Activated CD4-positive, alpha-beta T cell treated with anti-CD3 and anti-CD28 coated beads for 36 hours (primary cell): ENCODE measurements at regions not wholly inside any gene's neighbourhood (a gene's known extent, or its start where the extent isn't known, plus 50 kb on each side); places are given as distances from the start of the nearest gene placed in this dataset.

Experiments
- ATAC-seq: fragments of 200-7000 bp; cut with Tn5 transposase; one replicate; pipeline ENCODE4 v1.10.0; 2021; ENCODE audit warnings: mild to moderate bottlenecking, moderate library complexity
- CTCF ChIA-PET: fragments of 350-600 bp; sonication (Branson Sonifier 250); formaldehyde crosslinking; loops from one replicate; lab custom pipeline; 2021; ENCODE audit warnings: antibody characterized with exemption; lab: Charles Lee
- POLR2A ChIA-PET: fragments of 350-600 bp; sonication (Branson Sonifier 250); formaldehyde crosslinking; loops from one replicate; lab custom pipeline; 2021; ENCODE audit warnings: antibody characterized with exemption, inconsistent platforms; lab: Charles Lee
- DNase-seq: peaks from one replicate; pipeline ENCODE4 v3.0.0-alpha.2; 2020
- H3K27ac Mint-ChIP-seq: one replicate; pipeline ENCODE4 v1.8.0; 2021; ENCODE audit warnings: mixed read lengths
- H3K27me3 Mint-ChIP-seq: one replicate; pipeline ENCODE4 v1.8.0; 2021; ENCODE audit warnings: mixed read lengths
- H3K36me3 Mint-ChIP-seq: one replicate; pipeline ENCODE4 v1.8.0; 2021; ENCODE audit warnings: low read depth, mixed read lengths
- H3K4me1 Mint-ChIP-seq: one replicate; pipeline ENCODE4 v1.8.0; 2021; ENCODE audit warnings: mixed read lengths
- H3K4me3 Mint-ChIP-seq: one replicate; pipeline ENCODE4 v1.8.0; 2021; ENCODE audit warnings: mild to moderate bottlenecking, moderate library complexity, mixed read lengths
- H3K9me3 Mint-ChIP-seq: one replicate; pipeline ENCODE4 v1.8.0; 2021; ENCODE audit warnings: low read depth, mixed read lengths
- intact Hi-C, 2 experiments: fragments of 100-400 bp; cut with DNase I in 1 of 2; cut with micrococcal nuclease in 1 of 2; formaldehyde crosslinking; loops; one replicate each; pipeline versions ENCODE4 v1.14.2 to v1.15.1; 2022 to 2024; cut with DNase I, micrococcal nuclease

DNA sequence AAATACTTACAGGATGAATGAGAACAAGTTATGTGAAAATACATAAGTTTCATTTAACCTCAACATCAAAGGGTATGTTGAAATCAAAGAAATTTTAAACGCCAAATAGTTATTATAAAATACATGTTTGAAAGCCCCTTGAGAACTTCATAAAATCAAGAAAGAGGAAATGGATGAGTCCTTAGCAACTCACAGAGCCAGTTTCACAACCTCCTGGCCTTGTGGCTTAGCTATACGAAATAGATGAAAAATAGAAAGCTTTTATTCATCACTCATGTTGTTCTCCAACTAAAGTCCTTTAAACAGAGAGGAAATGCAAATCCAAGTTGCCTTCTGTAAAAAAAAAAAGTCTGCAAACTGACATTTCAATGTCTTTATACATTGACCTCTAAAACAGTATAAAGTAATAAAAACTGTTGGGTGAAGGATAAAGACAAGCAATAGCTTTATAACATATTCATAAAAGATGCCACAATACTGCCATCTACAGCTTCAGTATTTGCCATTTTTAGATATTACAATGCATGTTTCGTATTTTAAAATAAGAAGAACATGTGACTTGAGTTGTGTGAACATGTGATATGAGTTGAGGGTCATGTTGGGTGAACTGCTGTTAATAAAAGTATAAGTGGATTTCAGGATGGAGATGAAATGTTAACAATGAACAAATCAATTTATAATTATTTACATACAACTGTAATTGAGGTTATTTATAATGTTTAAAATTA lies 847.8 kb downstream of the MRPL39 start:
- intact Hi-C loops = loop anchor here in 1 of 2 experiments (10.0 kb wide), 1 partner anchor 65 kb away; no protein-coding TSS in a partner anchor
- ATAC-seq (no peak), DNase-seq (no peak)
- POLR2A ChIA-PET = no interaction called here
- CTCF ChIA-PET = no interaction called here
- Mint-ChIP-seq H3K27me3 (no peaks in the 10 kb centered on the region), H3K27ac (no peak overlapping the region), H3K9me3 (peaks cover 1% of the 10 kb centered on the region), H3K4me3 (no peak overlapping the region), H3K4me1 (no peaks in the 10 kb centered on the region), H3K36me3 (no peaks in the 10 kb centered on the region)

DNA sequence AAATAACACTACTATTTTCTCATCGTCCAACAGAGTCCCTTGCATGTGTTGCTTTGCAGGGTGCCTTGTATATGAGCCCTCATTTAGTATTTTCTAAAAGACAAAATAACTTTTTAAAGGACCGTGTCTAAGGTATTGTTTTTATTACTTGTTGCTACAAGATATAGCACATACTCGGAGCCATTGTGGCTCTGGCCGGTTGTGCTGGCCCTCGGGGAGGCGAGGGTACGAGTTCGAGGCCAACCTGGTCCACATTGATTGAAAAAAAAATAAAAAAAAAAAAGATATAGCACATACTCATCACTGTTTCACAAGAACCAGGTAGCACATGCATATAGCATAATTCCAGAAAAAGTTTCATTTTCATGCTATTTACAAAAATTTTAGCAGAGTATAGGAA lies 869.2 kb downstream of the MRPL39 start:
- no peak overlapping the region for H3K27ac Mint-ChIP-seq
- H3K36me3 Mint-ChIP-seq = no peaks in the 10 kb centered on the region
- DNase-seq (no peak), ATAC-seq (no peak)
- no peaks in the 10 kb centered on the region for H3K4me1 Mint-ChIP-seq
- peaks cover 3% of the 10 kb centered on the region for H3K9me3 Mint-ChIP-seq
- H3K4me3 Mint-ChIP-seq = no peak overlapping the region
- POLR2A ChIA-PET = no interaction called here
- H3K27me3 Mint-ChIP-seq = no peaks in the 10 kb centered on the region
- CTCF ChIA-PET = no interaction called here
- intact Hi-C loops = no loop called here

DNA sequence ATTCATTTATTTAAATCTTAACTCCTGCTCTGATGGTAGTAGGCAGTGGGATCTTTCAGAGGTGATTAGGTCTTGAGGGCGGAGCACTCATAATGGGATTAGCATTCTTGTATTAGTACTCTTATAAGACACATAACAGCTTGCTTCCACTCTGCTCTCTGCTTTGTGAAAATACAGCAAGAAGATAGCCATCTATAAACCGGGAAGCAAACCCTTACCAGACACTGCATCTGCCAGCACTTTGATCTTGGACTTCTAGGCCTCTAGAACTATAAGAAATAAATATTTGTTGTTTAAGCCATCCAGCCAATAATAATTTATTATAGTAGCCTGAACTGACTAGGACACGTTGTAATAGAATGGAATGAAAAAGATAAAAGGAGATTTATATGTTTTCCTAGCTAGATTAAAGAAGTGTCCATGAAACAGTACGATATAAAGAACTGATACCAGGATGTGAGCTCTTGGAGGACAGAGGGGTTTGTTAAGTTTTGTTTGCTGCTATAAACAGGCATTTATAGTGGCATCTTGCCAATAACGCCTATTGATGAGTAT lies 869.9 kb downstream of the MRPL39 start:
- intact Hi-C loops = no loop called here
- CTCF ChIA-PET = no interaction called here
- Mint-ChIP-seq H3K27ac (no peak overlapping the region), H3K4me3 (no peak overlapping the region), H3K9me3 (peaks cover 3% of the 10 kb centered on the region), H3K27me3 (no peaks in the 10 kb centered on the region), H3K4me1 (no peaks in the 10 kb centered on the region), H3K36me3 (no peaks in the 10 kb centered on the region)
- POLR2A ChIA-PET = no interaction called here
- DNase-seq = no peak
- ATAC-seq = no peak

DNA sequence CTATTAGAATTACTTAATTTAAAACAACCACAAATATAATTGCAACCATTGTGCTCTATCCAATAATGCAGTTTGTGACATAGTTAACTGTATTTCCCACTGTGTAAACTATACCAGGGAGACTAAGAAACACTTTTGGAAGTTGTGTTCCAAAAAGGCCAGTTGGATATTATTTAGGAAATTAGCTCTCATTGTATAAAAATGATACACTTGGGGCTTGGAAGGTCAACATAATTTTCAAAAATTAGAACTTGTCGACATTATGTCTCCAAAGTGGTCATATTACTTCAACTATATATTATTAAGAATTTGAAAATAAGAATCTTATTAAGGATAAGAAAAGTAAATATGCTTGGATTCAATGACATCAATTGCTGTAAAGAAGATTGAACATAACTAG lies 876.6 kb downstream of the MRPL39 start:
- H3K9me3 Mint-ChIP-seq = no peaks in the 10 kb centered on the region
- ChIA-PET CTCF (no interaction called here), POLR2A (no interaction called here)
- H3K27ac Mint-ChIP-seq = no peak overlapping the region
- H3K36me3 Mint-ChIP-seq = no peaks in the 10 kb centered on the region
- no peak for ATAC-seq
- no peaks in the 10 kb centered on the region for H3K4me1 Mint-ChIP-seq
- H3K27me3 Mint-ChIP-seq = no peaks in the 10 kb centered on the region
- intact Hi-C loops = no loop called here
- DNase-seq = no peak
- no peak overlapping the region for H3K4me3 Mint-ChIP-seq

DNA sequence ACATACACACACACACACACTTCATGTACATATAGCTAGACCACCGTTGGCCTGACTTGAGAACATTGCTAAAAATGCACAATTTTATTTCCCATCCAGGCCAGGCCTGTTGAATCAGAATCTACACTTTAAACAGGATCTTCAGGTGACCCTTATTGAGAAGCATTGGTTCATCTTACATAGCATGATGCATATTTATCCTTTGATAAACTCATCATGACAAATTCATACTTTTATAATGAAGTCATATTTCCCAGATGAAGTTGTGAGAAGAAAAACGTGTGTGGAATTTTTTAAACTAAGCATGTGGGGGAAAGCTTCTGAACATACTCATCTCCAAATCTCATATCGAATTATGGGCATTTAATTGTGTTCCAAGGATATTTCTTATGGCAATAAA lies 877.7 kb downstream of the MRPL39 start:
- H3K4me1 Mint-ChIP-seq = no peaks in the 10 kb centered on the region
- intact Hi-C loops = no loop called here

DNA sequence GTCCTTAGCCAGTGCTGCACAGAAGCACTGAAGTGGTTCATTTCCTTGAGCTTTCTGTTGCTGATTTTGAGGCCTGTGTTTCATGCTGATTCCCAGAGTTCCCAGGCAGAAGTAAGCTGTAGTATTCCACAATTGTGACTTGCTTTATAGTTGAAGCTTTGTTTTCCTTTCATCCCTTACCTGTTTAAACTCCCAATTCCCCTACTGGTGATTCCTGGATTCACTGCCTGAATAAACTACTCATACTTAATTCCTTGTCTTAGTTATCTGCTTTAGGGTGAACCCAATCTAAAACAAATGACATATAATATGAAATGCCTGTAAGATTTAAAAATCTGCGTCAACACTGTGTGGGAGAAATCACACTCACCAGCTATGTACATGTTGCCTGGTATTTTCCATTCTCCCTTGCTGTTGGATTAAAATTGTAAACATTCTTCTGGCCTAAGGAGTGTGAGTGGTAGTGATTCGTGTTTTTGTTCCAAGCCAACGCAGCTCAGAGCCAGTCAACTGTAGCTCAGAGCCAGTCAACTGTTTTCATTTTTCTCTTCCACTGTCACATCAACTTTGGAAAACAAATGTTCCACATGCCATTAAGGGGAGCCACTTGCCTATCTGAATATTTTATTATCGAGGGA lies 879.4 kb downstream of the MRPL39 start:
- no peak for ATAC-seq
- H3K36me3 Mint-ChIP-seq = no peaks in the 10 kb centered on the region
- ChIA-PET CTCF (interaction anchor here (0.6 kb wide), 1 partner anchor 9 kb away, joined by 3 read pairs; no protein-coding TSS in a partner anchor), POLR2A (no interaction called here)
- H3K27ac Mint-ChIP-seq = no peak overlapping the region
- intact Hi-C loops = no loop called here
- H3K27me3 Mint-ChIP-seq = no peaks in the 10 kb centered on the region
- no peak for DNase-seq
- no peak overlapping the region for H3K4me3 Mint-ChIP-seq
- no peaks in the 10 kb centered on the region for H3K4me1 Mint-ChIP-seq
- H3K9me3 Mint-ChIP-seq = no peaks in the 10 kb centered on the region

More for the DNA sequence above, 877.7 kb downstream of the MRPL39 start:
- Mint-ChIP-seq H3K9me3 (no peaks in the 10 kb centered on the region), H3K4me3 (no peak overlapping the region), H3K36me3 (no peaks in the 10 kb centered on the region), H3K27ac (no peak overlapping the region), H3K27me3 (no peaks in the 10 kb centered on the region)
- DNase-seq (no peak), ATAC-seq (no peak)
- ChIA-PET CTCF (interaction anchor here (0.7 kb wide), 1 partner anchor 365 kb away, joined by 3 read pairs; no protein-coding TSS in a partner anchor), POLR2A (no interaction called here)

DNA sequence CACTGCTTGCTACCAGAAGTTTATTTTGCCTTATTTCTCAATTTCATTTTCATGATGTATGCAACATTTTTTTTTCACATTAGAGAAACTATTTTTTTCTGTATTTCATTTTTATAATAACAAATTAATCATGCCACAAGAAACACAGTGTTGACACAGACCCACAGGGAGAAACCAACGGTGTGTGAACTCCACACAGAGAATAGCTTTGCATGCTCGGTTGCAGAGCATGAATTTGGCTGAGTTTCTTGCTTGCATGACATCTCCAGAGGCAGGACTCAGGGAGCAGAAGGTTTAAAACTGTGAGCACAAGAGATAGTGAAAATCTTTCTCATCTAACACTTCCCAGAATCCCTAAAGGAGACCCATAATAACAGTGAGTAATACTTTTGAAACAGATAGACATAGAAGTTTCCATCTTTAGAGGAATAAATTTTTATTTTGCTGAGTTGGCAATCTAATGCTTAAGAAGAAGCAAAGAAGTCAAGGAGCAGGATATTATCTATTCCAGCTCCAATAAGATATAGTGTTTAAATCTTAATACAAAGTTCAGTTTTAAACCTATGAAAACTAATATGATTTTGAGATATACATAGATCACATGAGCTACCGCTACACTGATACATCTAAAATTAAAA lies 890.9 kb downstream of the MRPL39 start:
- Mint-ChIP-seq H3K36me3 (no peaks in the 10 kb centered on the region), H3K27me3 (no peaks in the 10 kb centered on the region), H3K9me3 (no peaks in the 10 kb centered on the region), H3K27ac (no peak overlapping the region), H3K4me3 (no peak overlapping the region), H3K4me1 (no peaks in the 10 kb centered on the region)
- ChIA-PET CTCF (interaction anchor here (1.8 kb wide), 1 partner anchor 9 kb away, joined by 3 read pairs; no protein-coding TSS in a partner anchor), POLR2A (no interaction called here)
- intact Hi-C loops = no loop called here
- no peak for ATAC-seq
- DNase-seq = no peak

DNA sequence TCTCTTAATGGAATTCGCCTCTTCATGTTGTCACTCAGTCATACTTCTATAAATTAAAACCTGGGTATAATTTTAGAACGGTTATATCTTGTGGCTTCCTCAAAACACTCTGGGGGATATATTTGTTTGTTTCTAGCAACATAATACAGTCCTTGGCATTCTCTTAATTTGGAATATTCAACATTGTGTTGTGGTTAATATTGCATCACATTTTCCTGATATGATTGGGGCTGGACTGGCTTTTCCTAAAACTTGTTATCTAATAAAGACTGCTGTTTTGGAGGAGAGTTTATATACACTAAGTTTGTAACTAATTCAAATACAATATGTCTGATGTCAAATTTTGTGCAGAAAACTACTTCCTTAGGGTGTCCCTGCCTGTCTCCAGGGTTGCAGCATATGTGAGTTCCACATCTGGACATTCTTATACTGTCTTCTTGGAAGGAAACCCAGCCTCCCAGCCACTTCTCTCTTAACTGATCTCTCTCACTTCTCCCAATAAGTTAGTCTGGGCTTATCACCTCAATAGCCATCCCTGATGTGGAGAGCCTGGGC lies 892.6 kb downstream of the MRPL39 start:
- H3K9me3 Mint-ChIP-seq = no peaks in the 10 kb centered on the region
- no peak for DNase-seq
- no peak overlapping the region for H3K4me3 Mint-ChIP-seq
- ATAC-seq = no peak
- POLR2A ChIA-PET = no interaction called here
- CTCF ChIA-PET = no interaction called here
- no peaks in the 10 kb centered on the region for H3K36me3 Mint-ChIP-seq
- no peak overlapping the region for H3K27ac Mint-ChIP-seq
- intact Hi-C loops = no loop called here
- no peaks in the 10 kb centered on the region for H3K4me1 Mint-ChIP-seq
- no peaks in the 10 kb centered on the region for H3K27me3 Mint-ChIP-seq

DNA sequence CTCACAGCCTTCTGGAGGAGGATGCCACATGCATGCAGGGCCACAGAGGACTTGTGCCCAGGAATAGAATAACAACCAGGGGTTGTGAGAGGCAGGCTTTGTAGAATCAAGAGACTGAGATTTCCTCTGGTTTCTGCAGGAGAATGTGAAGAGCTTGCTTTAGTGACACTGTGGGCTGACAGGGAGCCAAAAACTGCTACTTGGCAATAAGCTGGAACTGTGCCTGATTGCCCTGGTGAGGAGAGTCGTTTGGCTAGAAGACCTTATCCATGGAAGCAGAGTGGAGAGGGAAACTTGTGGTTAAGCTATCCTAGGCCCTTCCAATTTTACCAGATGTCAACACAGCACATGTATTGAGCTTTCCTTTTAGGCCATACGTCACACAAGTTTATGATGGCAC lies 902.1 kb downstream of the MRPL39 start:
- ATAC-seq = no peak
- no peak for DNase-seq
- intact Hi-C loops = no loop called here
- Mint-ChIP-seq H3K27ac (no peak overlapping the region), H3K9me3 (no peaks in the 10 kb centered on the region), H3K36me3 (no peaks in the 10 kb centered on the region), H3K4me3 (no peak overlapping the region), H3K27me3 (no peaks in the 10 kb centered on the region), H3K4me1 (no peaks in the 10 kb centered on the region)
- CTCF ChIA-PET = no interaction called here
- POLR2A ChIA-PET = no interaction called here

DNA sequence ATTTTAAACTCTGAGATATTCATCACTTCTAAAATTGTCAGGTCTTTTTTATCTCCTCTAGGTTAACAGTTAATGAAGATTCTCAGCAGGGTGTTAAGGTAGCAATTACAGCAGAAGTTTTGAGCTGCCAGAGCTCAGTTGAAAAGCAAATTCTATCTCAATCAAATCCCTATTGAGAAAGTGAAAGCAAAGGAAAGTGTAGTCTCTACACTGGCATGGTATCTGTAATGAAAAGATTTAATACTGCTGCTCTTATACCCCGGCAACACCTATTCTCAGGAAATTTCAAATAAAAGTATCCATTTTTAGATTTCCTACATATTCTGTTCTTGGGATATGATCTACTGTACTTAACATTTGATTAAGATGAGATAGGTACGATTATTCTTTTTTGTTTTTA lies 913.5 kb downstream of the MRPL39 start:
- H3K27me3 Mint-ChIP-seq = no peaks in the 10 kb centered on the region
- intact Hi-C loops = no loop called here
- DNase-seq = no peak
- no peak for ATAC-seq
- POLR2A ChIA-PET = no interaction called here
- H3K36me3 Mint-ChIP-seq = no peaks in the 10 kb centered on the region
- H3K27ac Mint-ChIP-seq = no peak overlapping the region
- peaks cover 2% of the 10 kb centered on the region for H3K9me3 Mint-ChIP-seq
- H3K4me1 Mint-ChIP-seq = no peaks in the 10 kb centered on the region
- H3K4me3 Mint-ChIP-seq = no peak overlapping the region
- CTCF ChIA-PET = interaction anchor here (0.9 kb wide), 1 partner anchor 75 kb away, joined by 3 read pairs; no protein-coding TSS in a partner anchor

DNA sequence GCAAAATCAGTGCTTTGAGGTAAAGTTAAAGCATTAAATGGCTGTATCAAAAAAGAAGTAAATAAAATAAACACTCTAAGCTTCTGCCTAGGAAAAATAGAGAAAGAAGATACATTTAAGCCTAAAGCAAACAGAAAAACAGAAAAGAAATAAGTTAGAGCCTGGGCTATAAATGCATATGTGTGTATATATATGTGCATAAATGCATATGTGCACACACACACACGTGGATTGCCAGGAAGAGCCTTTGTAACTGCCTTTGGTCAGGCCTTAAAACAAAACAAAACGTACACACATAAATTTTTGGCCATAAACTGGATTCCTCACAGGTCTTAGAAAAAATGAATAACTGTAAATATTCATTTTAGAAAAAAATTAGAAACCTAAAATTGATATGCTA lies 925.8 kb downstream of the MRPL39 start:
- CTCF ChIA-PET = no interaction called here

More for the DNA sequence above, 925.8 kb downstream of the MRPL39 start:
- no peaks in the 10 kb centered on the region for H3K4me1 Mint-ChIP-seq
- no peak overlapping the region for H3K27ac Mint-ChIP-seq
- no peaks in the 10 kb centered on the region for H3K9me3 Mint-ChIP-seq
- intact Hi-C loops = no loop called here
- no peaks in the 10 kb centered on the region for H3K27me3 Mint-ChIP-seq
- no peak overlapping the region for H3K4me3 Mint-ChIP-seq
- POLR2A ChIA-PET = no interaction called here
- no peaks in the 10 kb centered on the region for H3K36me3 Mint-ChIP-seq
- DNase-seq = no peak
- no peak for ATAC-seq
